ENCODE measurements at regions not wholly inside any gene's neighbourhood (a gene's known extent, or its start where the extent isn't known, plus 50 kb on each side); places are given as distances from the start of the nearest gene placed in this dataset.

- Histone ChIP-seq H3K36me3 (no peaks in the 10 kb centered on the region), H3K9me3 (no peaks in the 10 kb centered on the region), H3K4me1 (no peaks in the 10 kb centered on the region), H3K4me3 (no peak overlapping the region), H3K27me3 (no peaks in the 10 kb centered on the region), H3K27ac (no peak overlapping the region)
- TF ChIP-seq POLR2A (IDR thresholded peaks at IDR 0.05): no peak
- TF ChIP-seq CTCF (IDR thresholded peaks at IDR 0.05): no peak
- no peak for DNase-seq
These were observed 147.7 kb upstream of the PHACTR3 start for GRCh38 chr20:59456342-59457279.

- DNase-seq: no peak
- TF ChIP-seq POLR2A (IDR thresholded peaks at IDR 0.05) (no peak), CTCF (IDR thresholded peaks at IDR 0.05) (no peak)
- Histone ChIP-seq H3K27me3 (no peaks in the 10 kb centered on the region), H3K9me3 (no peaks in the 10 kb centered on the region), H3K4me1 (no peaks in the 10 kb centered on the region), H3K36me3 (no peaks in the 10 kb centered on the region), H3K27ac (no peak overlapping the region), H3K4me3 (no peak overlapping the region)
These were observed 145.7 kb upstream of the PHACTR3 start for GRCh38 chr20:59458645-59459044.

GRCh38 chr20:59459586-59459985 is 144.8 kb upstream of the PHACTR3 start:
- Histone ChIP-seq H3K4me1 (no peaks in the 10 kb centered on the region), H3K9me3 (no peaks in the 10 kb centered on the region), H3K27me3 (no peaks in the 10 kb centered on the region), H3K4me3 (no peak overlapping the region), H3K27ac (no peak overlapping the region), H3K36me3 (no peaks in the 10 kb centered on the region)
- DNase-seq: no peak
- TF ChIP-seq POLR2A (IDR thresholded peaks at IDR 0.05): no peak
- no peak for TF ChIP-seq CTCF (IDR thresholded peaks at IDR 0.05)

GRCh38 chr20:59460352-59460751 is 144.0 kb upstream of the PHACTR3 start:
- TF ChIP-seq POLR2A (IDR thresholded peaks at IDR 0.05) (no peak), CTCF (IDR thresholded peaks at IDR 0.05) (no peak)
- no peak overlapping the region for H3K27ac ChIP-seq
- H3K4me3 ChIP-seq: no peak overlapping the region

GRCh38 chr20:59461526-59461925 is 142.8 kb upstream of the PHACTR3 start:
- Histone ChIP-seq H3K27ac (no peak overlapping the region), H3K27me3 (no peaks in the 10 kb centered on the region), H3K4me1 (no peaks in the 10 kb centered on the region), H3K9me3 (no peaks in the 10 kb centered on the region), H3K4me3 (no peak overlapping the region), H3K36me3 (no peaks in the 10 kb centered on the region)
- DNase-seq: no peak
- TF ChIP-seq CTCF (IDR thresholded peaks at IDR 0.05): no peak
- TF ChIP-seq POLR2A (IDR thresholded peaks at IDR 0.05): no peak

More at GRCh38 chr20:59460352-59460751, 144.0 kb upstream of the PHACTR3 start:
- Histone ChIP-seq H3K36me3 (no peaks in the 10 kb centered on the region), H3K4me1 (no peaks in the 10 kb centered on the region), H3K9me3 (no peaks in the 10 kb centered on the region), H3K27me3 (no peaks in the 10 kb centered on the region)
- DNase-seq: no peak

Data from Peyer's patch (tissue), 4 donors.